ENCODE measurements at regions not wholly inside any gene's neighbourhood (a gene's known extent, or its start where the extent isn't known, plus 50 kb on each side); places are given as distances from the start of the nearest gene placed in this dataset.
A peak's percentile ranks its signal among the peaks of the same experiment; 100 is the strongest.

GRCh38 chr14:89724628-89724960 is 229.9 kb downstream of the EFCAB11 start:
- peak overlapping the region; percentile 14 for H3K4me3 ChIP-seq
- ATAC-seq: no peak
- no peaks in the 10 kb centered on the region for H3K36me3 ChIP-seq
- H3K27ac ChIP-seq: no peak overlapping the region
- no peak for DNase-seq
- no peaks in the 10 kb centered on the region for H3K27me3 ChIP-seq (ENCODE audit: low read depth)
- no peaks in the 10 kb centered on the region for H3K9me3 ChIP-seq
- H3K4me1 ChIP-seq: peaks cover 33% of the 10 kb centered on the region
- TF ChIP-seq, protein P1, sequence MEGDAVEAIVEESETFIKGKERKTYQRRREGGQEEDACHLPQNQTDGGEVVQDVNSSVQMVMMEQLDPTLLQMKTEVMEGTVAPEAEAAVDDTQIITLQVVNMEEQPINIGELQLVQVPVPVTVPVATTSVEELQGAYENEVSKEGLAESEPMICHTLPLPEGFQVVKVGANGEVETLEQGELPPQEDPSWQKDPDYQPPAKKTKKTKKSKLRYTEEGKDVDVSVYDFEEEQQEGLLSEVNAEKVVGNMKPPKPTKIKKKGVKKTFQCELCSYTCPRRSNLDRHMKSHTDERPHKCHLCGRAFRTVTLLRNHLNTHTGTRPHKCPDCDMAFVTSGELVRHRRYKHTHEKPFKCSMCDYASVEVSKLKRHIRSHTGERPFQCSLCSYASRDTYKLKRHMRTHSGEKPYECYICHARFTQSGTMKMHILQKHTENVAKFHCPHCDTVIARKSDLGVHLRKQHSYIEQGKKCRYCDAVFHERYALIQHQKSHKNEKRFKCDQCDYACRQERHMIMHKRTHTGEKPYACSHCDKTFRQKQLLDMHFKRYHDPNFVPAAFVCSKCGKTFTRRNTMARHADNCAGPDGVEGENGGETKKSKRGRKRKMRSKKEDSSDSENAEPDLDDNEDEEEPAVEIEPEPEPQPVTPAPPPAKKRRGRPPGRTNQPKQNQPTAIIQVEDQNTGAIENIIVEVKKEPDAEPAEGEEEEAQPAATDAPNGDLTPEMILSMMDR (IDR thresholded peaks at IDR 0.05): no peak
- intact Hi-C loops (cut with DNase I): no loop called here

DNA sequence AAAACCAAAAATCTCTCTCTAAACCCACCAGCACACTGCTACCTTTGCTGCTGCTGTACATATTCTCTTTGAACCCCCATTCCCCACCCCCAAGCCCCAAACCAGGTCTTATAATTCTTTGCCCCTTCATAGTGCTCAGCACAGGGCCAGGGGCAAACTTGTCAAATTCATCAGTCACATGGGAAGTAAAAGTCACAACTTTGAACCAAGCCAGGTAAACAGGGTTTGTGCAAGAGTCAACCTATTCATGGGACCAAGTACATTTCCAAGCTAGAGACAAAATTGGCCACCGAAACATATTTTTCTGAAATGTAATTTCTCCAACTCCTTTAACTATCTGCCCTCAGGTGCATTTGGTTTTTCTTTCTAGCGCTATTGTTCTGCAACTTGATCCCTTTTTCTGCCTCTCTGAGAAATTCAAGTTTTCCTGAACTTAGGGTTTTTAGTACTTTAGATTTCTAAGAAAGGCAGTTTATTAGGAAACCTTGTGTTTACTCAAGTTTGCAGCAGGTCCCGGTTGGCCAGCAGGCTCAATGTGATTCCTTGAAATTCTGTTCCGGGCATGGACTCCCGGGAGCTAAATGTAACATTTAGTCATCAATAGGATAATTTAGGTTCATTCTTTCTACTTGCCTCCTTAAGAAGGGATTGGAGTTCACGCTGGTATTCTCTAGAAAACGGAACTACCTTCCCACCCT is 230.5 kb downstream of the EFCAB11 start:
- no peak overlapping the region for H3K27ac ChIP-seq
- H3K4me1 ChIP-seq: peaks cover 33% of the 10 kb centered on the region
- no peaks in the 10 kb centered on the region for H3K36me3 ChIP-seq

GRCh38 chr14:89721956-89722355 is 232.6 kb downstream of the EFCAB11 start:
- TF ChIP-seq, protein P1 (IDR thresholded peaks at IDR 0.05): no peak
- Histone ChIP-seq H3K9me3 (no peaks in the 10 kb centered on the region), H3K36me3 (no peaks in the 10 kb centered on the region), H3K27ac (peak overlapping the region; percentile 3), H3K4me3 (no peak overlapping the region), H3K4me1 (peaks cover 33% of the 10 kb centered on the region), H3K27me3 (ENCODE audit: low read depth) (no peaks in the 10 kb centered on the region)
- ATAC-seq (peak in 1 of 2 donors; percentile 15), DNase-seq (no peak)
- intact Hi-C loops (cut with DNase I): no loop called here

More for the DNA sequence above, 230.5 kb downstream of the EFCAB11 start:
- Histone ChIP-seq H3K27me3 (ENCODE audit: low read depth) (no peaks in the 10 kb centered on the region), H3K4me3 (peak overlapping the region; percentile 14), H3K9me3 (no peaks in the 10 kb centered on the region)
- intact Hi-C loops (cut with DNase I): no loop called here
- DNase-seq: no peak
- no peak for ATAC-seq
- TF ChIP-seq, protein P1 (IDR thresholded peaks at IDR 0.05): no peak

GRCh38 chr14:89720741-89721729 is 233.5 kb downstream of the EFCAB11 start:
- H3K36me3 ChIP-seq: no peaks in the 10 kb centered on the region
- H3K27me3 ChIP-seq (ENCODE audit: low read depth): no peaks in the 10 kb centered on the region
- intact Hi-C loops (cut with DNase I): no loop called here
- ATAC-seq (peak; percentile 90 to 92), DNase-seq (peak; percentile 65)
- no peaks in the 10 kb centered on the region for H3K9me3 ChIP-seq
- peak overlapping the region; percentile 47 for H3K27ac ChIP-seq
- peaks cover 33% of the 10 kb centered on the region for H3K4me1 ChIP-seq
- H3K4me3 ChIP-seq: no peak overlapping the region
- TF ChIP-seq, protein P1 (IDR thresholded peaks at IDR 0.05): no peak

- intact Hi-C loops (cut with DNase I): no loop called here
- no peak overlapping the region for H3K4me3 ChIP-seq
- peaks cover 33% of the 10 kb centered on the region for H3K4me1 ChIP-seq
- DNase-seq (no peak), ATAC-seq (peak in 1 of 2 donors; percentile 29)
- no peaks in the 10 kb centered on the region for H3K27me3 ChIP-seq (ENCODE audit: low read depth)
- peak overlapping the region; percentile 47 for H3K27ac ChIP-seq
- TF ChIP-seq, protein P1 (IDR thresholded peaks at IDR 0.05): no peak
- H3K36me3 ChIP-seq: no peaks in the 10 kb centered on the region
- H3K9me3 ChIP-seq: no peaks in the 10 kb centered on the region
Observed at GRCh38 chr14:89720076-89720687, 234.3 kb downstream of the EFCAB11 start.

All from lower lobe of right lung (tissue), 2 donors.